Mammary epithelial cell (primary cell): ENCODE measurements at regions not wholly inside any gene's neighbourhood (a gene's known extent, or its start where the extent isn't known, plus 50 kb on each side); places are given as distances from the start of the nearest gene placed in this dataset.

Source experiments
- CTCF ChIP-seq, 2 donors: IDR thresholded peaks in 1 of 2; conservative IDR thresholded peaks in 1 of 2; 2 replicates each; pipeline ENCODE4 v1.5.1; 2011 to 2012; ENCODE audit warnings: inconsistent platforms in 2 of 2, low read length in 2 of 2, mild to moderate bottlenecking in 2 of 2, control low read depth in 1 of 2, low read depth in 1 of 2; ENCODE audit not compliant: insufficient read depth in 1 of 2; ENCODE audit errors: extremely low read depth in 1 of 2
- EZH2 ChIP-seq: IDR thresholded peaks from 2 replicates; pipeline ENCODE4 v1.6.1; 2012; ENCODE audit warnings: low read length, inconsistent platforms, borderline replicate concordance

- TF ChIP-seq CTCF (conservative IDR thresholded peaks at IDR 0.05 in 1 of 2, IDR thresholded peaks at IDR 0.05 in 1 of 2; ENCODE audit: extremely low read depth in 1 of 2, insufficient read depth in 1 of 2, low read depth in 1 of 2, low read length in 2 of 2) = no peak
- no peak for TF ChIP-seq EZH2
These were observed 1415.8 kb upstream of the B3GALT2 start for GRCh38 chr1:194602184-194602583.
